ENCODE measurements at regions not wholly inside any gene's neighbourhood (a gene's known extent, or its start where the extent isn't known, plus 50 kb on each side); places are given as distances from the start of the nearest gene placed in this dataset.
A peak's percentile ranks its signal among the peaks of the same experiment; 100 is the strongest.
"Not testable (repeated sequence)": the region's sequence is repeated elsewhere in the genome, so short reads cannot be mapped to it uniquely, and the experiment has no call there.

GRCh38 chr22:26839216-26839615 lies 181.8 kb downstream of the MIAT start:
- intact Hi-C loops (cut with DNase I): no loop called here
- no peaks in the 10 kb centered on the region for H3K36me3 ChIP-seq (ENCODE audit: control insufficient read depth in 2 of 3, insufficient read depth in 3 of 3, low read length in 3 of 3)
- H3K4me3 ChIP-seq (ENCODE audit: low read length in 3 of 3): no peak overlapping the region
- no peaks in the 10 kb centered on the region for H3K4me1 ChIP-seq (ENCODE audit: control insufficient read depth in 2 of 3, insufficient read depth in 2 of 3, low read depth in 1 of 3, low read length in 3 of 3)
- H3K9ac ChIP-seq (ENCODE audit: low read length in 3 of 3): no peak overlapping the region
- no peak overlapping the region for H3K27ac ChIP-seq (ENCODE audit: low read depth in 2 of 2, low read length in 2 of 2)
- FAIRE-seq (no peak), DNase-seq (no peak)
- H3K27me3 ChIP-seq (ENCODE audit: control insufficient read depth, insufficient read depth, low read length): no peaks in the 10 kb centered on the region
- no peaks in the 10 kb centered on the region for H3K9me3 ChIP-seq (ENCODE audit: control insufficient read depth in 2 of 3, insufficient read depth in 1 of 3, low read length in 3 of 3)
- TF ChIP-seq CTCF (IDR thresholded peaks at IDR 0.05; ENCODE audit: borderline replicate concordance, extremely low read depth, insufficient read depth): no peak

GRCh38 chr22:26840770-26841169 lies 183.4 kb downstream of the MIAT start:
- H3K4me3 ChIP-seq (ENCODE audit: low read length in 3 of 3); intact Hi-C loops (cut with DNase I); H3K4me1 ChIP-seq (ENCODE audit: control insufficient read depth in 2 of 3, insufficient read depth in 2 of 3, low read depth in 1 of 3, low read length in 3 of 3); FAIRE-seq; H3K36me3 ChIP-seq (ENCODE audit: control insufficient read depth in 2 of 3, insufficient read depth in 3 of 3, low read length in 3 of 3); H3K9me3 ChIP-seq (ENCODE audit: control insufficient read depth in 2 of 3, insufficient read depth in 1 of 3, low read length in 3 of 3); DNase-seq; H3K27ac ChIP-seq (ENCODE audit: low read depth in 2 of 2, low read length in 2 of 2); H3K9ac ChIP-seq (ENCODE audit: low read length in 3 of 3); H3K27me3 ChIP-seq (ENCODE audit: control insufficient read depth, insufficient read depth, low read length): not testable (repeated sequence)

GRCh38 chr22:26842103-26842502 lies 184.7 kb downstream of the MIAT start:
- H3K9me3 ChIP-seq (ENCODE audit: control insufficient read depth in 2 of 3, insufficient read depth in 1 of 3, low read length in 3 of 3): no peaks in the 10 kb centered on the region

GRCh38 chr22:26845021-26845743 lies 187.8 kb downstream of the MIAT start:
- Histone ChIP-seq H3K4me3 (ENCODE audit: low read length in 3 of 3) (no peak overlapping the region), H3K9me3 (ENCODE audit: control insufficient read depth in 2 of 3, insufficient read depth in 1 of 3, low read length in 3 of 3) (no peaks in the 10 kb centered on the region), H3K9ac (ENCODE audit: low read length in 3 of 3) (no peak overlapping the region), H3K36me3 (ENCODE audit: control insufficient read depth in 2 of 3, insufficient read depth in 3 of 3, low read length in 3 of 3) (no peaks in the 10 kb centered on the region), H3K27me3 (ENCODE audit: control insufficient read depth, insufficient read depth, low read length) (no peaks in the 10 kb centered on the region), H3K27ac (ENCODE audit: low read depth in 2 of 2, low read length in 2 of 2) (no peak overlapping the region), H3K4me1 (ENCODE audit: control insufficient read depth in 2 of 3, insufficient read depth in 2 of 3, low read depth in 1 of 3, low read length in 3 of 3) (no peaks in the 10 kb centered on the region)
- intact Hi-C loops (cut with DNase I): no loop called here
- FAIRE-seq (no peak), DNase-seq (peak in 1 of 5 donors; percentile 18)
- no peak for TF ChIP-seq CTCF (IDR thresholded peaks at IDR 0.05; ENCODE audit: borderline replicate concordance, extremely low read depth, insufficient read depth)

More at GRCh38 chr22:26842103-26842502, 184.7 kb downstream of the MIAT start:
- no peak for TF ChIP-seq CTCF (IDR thresholded peaks at IDR 0.05; ENCODE audit: borderline replicate concordance, extremely low read depth, insufficient read depth)
- FAIRE-seq (no peak), DNase-seq (no peak)
- Histone ChIP-seq H3K9ac (ENCODE audit: low read length in 3 of 3) (no peak overlapping the region), H3K4me1 (ENCODE audit: control insufficient read depth in 2 of 3, insufficient read depth in 2 of 3, low read depth in 1 of 3, low read length in 3 of 3) (no peaks in the 10 kb centered on the region), H3K4me3 (ENCODE audit: low read length in 3 of 3) (no peak overlapping the region), H3K36me3 (ENCODE audit: control insufficient read depth in 2 of 3, insufficient read depth in 3 of 3, low read length in 3 of 3) (no peaks in the 10 kb centered on the region), H3K27me3 (ENCODE audit: control insufficient read depth, insufficient read depth, low read length) (no peaks in the 10 kb centered on the region), H3K27ac (ENCODE audit: low read depth in 2 of 2, low read length in 2 of 2) (no peak overlapping the region)
- intact Hi-C loops (cut with DNase I): no loop called here

Measured in kidney (tissue), 13 donors.